ENCODE measurements at regions not wholly inside any gene's neighbourhood (a gene's known extent, or its start where the extent isn't known, plus 50 kb on each side); places are given as distances from the start of the nearest gene placed in this dataset.

DNA sequence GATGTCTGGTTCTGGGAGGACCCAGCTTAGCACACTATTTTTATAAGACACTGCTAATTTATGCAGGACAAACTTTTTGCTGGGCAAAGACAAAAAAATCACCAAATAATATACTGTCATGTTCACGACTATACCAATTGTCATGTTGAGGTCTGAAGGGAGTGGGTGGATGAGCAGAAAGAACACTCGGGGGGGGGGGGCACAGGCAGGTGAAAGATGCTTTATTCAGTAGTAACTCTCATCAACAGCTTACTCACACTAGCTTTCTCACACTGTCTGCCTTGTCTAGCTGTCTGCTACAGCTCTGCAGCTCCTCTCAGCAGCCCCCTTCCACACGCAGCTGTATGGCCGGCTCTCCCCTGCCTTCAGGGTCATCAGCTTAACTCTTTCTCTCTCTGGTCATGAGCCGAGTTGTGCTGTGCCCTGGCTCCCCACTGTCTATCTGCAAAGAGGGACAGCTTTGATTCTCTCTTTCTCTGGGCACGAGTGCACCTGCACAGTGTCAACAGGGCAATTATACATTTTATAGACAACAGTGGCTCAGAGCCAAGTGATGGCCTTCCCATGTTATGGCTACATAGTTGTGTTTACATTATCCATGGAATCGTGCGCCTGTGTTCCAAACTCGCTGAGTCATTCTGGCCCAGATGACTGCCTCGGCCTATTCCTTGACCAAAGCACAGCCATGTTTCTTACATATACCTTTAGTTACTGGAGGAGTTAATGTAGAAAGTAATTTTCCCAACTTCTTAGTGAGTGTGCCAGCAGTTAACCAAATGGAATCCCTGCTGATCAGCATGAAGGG is 187.7 kb upstream of the PRSS16 start:
- TF ChIP-seq, protein P1, sequence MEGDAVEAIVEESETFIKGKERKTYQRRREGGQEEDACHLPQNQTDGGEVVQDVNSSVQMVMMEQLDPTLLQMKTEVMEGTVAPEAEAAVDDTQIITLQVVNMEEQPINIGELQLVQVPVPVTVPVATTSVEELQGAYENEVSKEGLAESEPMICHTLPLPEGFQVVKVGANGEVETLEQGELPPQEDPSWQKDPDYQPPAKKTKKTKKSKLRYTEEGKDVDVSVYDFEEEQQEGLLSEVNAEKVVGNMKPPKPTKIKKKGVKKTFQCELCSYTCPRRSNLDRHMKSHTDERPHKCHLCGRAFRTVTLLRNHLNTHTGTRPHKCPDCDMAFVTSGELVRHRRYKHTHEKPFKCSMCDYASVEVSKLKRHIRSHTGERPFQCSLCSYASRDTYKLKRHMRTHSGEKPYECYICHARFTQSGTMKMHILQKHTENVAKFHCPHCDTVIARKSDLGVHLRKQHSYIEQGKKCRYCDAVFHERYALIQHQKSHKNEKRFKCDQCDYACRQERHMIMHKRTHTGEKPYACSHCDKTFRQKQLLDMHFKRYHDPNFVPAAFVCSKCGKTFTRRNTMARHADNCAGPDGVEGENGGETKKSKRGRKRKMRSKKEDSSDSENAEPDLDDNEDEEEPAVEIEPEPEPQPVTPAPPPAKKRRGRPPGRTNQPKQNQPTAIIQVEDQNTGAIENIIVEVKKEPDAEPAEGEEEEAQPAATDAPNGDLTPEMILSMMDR (IDR thresholded peaks at IDR 0.05): no peak
- TF ChIP-seq POLR2A (IDR thresholded peaks at IDR 0.05; ENCODE audit: low read depth) (no peak), EP300 (IDR thresholded peaks at IDR 0.05) (no peak)
